SH-SY5Y (cell line): ENCODE measurements at regions not wholly inside any gene's neighbourhood (a gene's known extent, or its start where the extent isn't known, plus 50 kb on each side); places are given as distances from the start of the nearest gene placed in this dataset.

Experiments
- GATA2 ChIP-seq: IDR thresholded peaks from 2 replicates; pipeline ENCODE4 v1.6.1; 2011; ENCODE audit warnings: mild to moderate bottlenecking, low read depth, low read length
- GATA3 ChIP-seq: IDR thresholded peaks from 2 replicates; pipeline ENCODE4 v1.6.1; 2011; ENCODE audit warnings: low read depth, mild to moderate bottlenecking, low read length, moderate library complexity

- TF ChIP-seq GATA2 (peak; percentile 81; the same call in 1 of the 2 replicates), GATA3 (peak; percentile 94)
These were observed 72.0 kb downstream of the MIS18A start for GRCh38 chr21:32206631-32207405.
